H9 (cell line): ENCODE measurements at regions not wholly inside any gene's neighbourhood (a gene's known extent, or its start where the extent isn't known, plus 50 kb on each side); places are given as distances from the start of the nearest gene placed in this dataset.

Source experiments
- DNase-seq: peaks from one replicate; pipeline ENCODE4 v3.0.0-alpha.2; 2017
- H2AFZ ChIP-seq: one replicate; pipeline ENCODE4 v1.6.1; 2013; ENCODE audit warnings: mild to moderate bottlenecking, low read length, control low read depth, moderate library complexity
- H2AK5ac ChIP-seq: 2 replicates; pipeline ENCODE4 v1.6.1; 2013; ENCODE audit warnings: low read length, control low read depth, mixed read lengths; ENCODE audit not compliant: insufficient read length
- H2BK120ac ChIP-seq: one replicate; pipeline ENCODE4 v1.6.1; 2013; ENCODE audit warnings: low read depth, mild to moderate bottlenecking, low read length, control low read depth, inconsistent platforms; ENCODE audit not compliant: poor library complexity, severe bottlenecking
- H2BK12ac ChIP-seq: 2 replicates; pipeline ENCODE4 v1.6.1; 2013; ENCODE audit warnings: low read length, control low read depth, mixed read lengths, low read depth; ENCODE audit not compliant: insufficient read length
- H2BK15ac ChIP-seq: 2 replicates; pipeline ENCODE4 v1.6.1; 2013; ENCODE audit warnings: low read depth, low read length, control low read depth
- H2BK20ac ChIP-seq: one replicate; pipeline ENCODE4 v1.6.1; 2013; ENCODE audit warnings: low read depth, mild to moderate bottlenecking, low read length, control low read depth, inconsistent platforms; ENCODE audit not compliant: poor library complexity, severe bottlenecking
- H2BK5ac ChIP-seq: 2 replicates; pipeline ENCODE4 v1.6.1; 2013; ENCODE audit warnings: low read length, control low read depth, mixed read lengths; ENCODE audit not compliant: insufficient read length
- H3K14ac ChIP-seq: 2 replicates; pipeline ENCODE4 v1.6.1; 2013; ENCODE audit warnings: low read length, control low read depth; ENCODE audit not compliant: insufficient read depth
- H3K18ac ChIP-seq: 2 replicates; pipeline ENCODE4 v1.6.1; 2013; ENCODE audit warnings: low read depth, mild to moderate bottlenecking, mixed read lengths, low read length, control low read depth; ENCODE audit not compliant: insufficient read length
- H3K23ac ChIP-seq: 2 replicates; pipeline ENCODE4 v1.6.1; 2013; ENCODE audit warnings: low read length, control low read depth, mixed read lengths, low read depth; ENCODE audit not compliant: insufficient read length
- H3K23me2 ChIP-seq: 2 replicates; pipeline ENCODE4 v1.6.1; 2013; ENCODE audit warnings: low read depth, mild to moderate bottlenecking, mixed read lengths, low read length, control low read depth; ENCODE audit not compliant: insufficient read length, poor library complexity, severe bottlenecking
- H3K27ac ChIP-seq: 2 replicates; pipeline ENCODE4 v1.5.1; 2013; ENCODE audit warnings: low read length, control low read depth, mixed read lengths, low read depth; ENCODE audit not compliant: insufficient read length
- H3K27me3 ChIP-seq: 2 replicates; pipeline ENCODE4 v1.6.1; 2013; ENCODE audit warnings: low read length, control low read depth, inconsistent platforms; ENCODE audit not compliant: insufficient read depth
- H3K4ac ChIP-seq: 2 replicates; pipeline ENCODE4 v1.6.1; 2013; ENCODE audit warnings: low read depth, mild to moderate bottlenecking, control low read depth, inconsistent platforms, low read length, moderate library complexity
- H3K4me1 ChIP-seq: 2 replicates; pipeline ENCODE4 v1.6.1; 2013; ENCODE audit warnings: low read length, control low read depth, inconsistent platforms; ENCODE audit not compliant: insufficient read depth
- H3K4me2 ChIP-seq: 2 replicates; pipeline ENCODE4 v1.6.1; 2013; ENCODE audit warnings: low read length, control low read depth, mixed read lengths; ENCODE audit not compliant: insufficient read length, insufficient read depth
- H3K56ac ChIP-seq: 2 replicates; pipeline ENCODE4 v1.6.1; 2013; ENCODE audit warnings: low read depth, mild to moderate bottlenecking, mixed read lengths, low read length, control low read depth; ENCODE audit not compliant: insufficient read length
- H3K79me1 ChIP-seq: 2 replicates; pipeline ENCODE4 v1.6.1; 2013; ENCODE audit warnings: low read depth, mild to moderate bottlenecking, moderate library complexity, low read length, control low read depth, inconsistent platforms; ENCODE audit not compliant: insufficient read depth, poor library complexity, severe bottlenecking
- H3K79me2 ChIP-seq: 2 replicates; pipeline ENCODE4 v1.6.1; 2013; ENCODE audit warnings: low read length, control low read depth, inconsistent platforms; ENCODE audit not compliant: insufficient read depth
- H3K9ac ChIP-seq: 2 replicates; pipeline ENCODE4 v1.6.1; 2013; ENCODE audit warnings: low read length, control low read depth, mixed read lengths; ENCODE audit not compliant: insufficient read length; ENCODE audit errors: extremely low read depth
- H3K9me3 ChIP-seq: one replicate; pipeline ENCODE4 v1.6.1; 2013; ENCODE audit warnings: low read depth, low read length, inconsistent platforms; ENCODE audit not compliant: control insufficient read depth
- H3T11ph ChIP-seq: one replicate; pipeline ENCODE4 v1.6.1; 2013; ENCODE audit warnings: mild to moderate bottlenecking, low read length, control low read depth, inconsistent platforms
- H4K20me1 ChIP-seq: one replicate; pipeline ENCODE4 v1.6.1; 2013; ENCODE audit not compliant: control insufficient read depth, insufficient read length, insufficient read depth
- H4K5ac ChIP-seq: 2 replicates; pipeline ENCODE4 v1.6.1; 2013; ENCODE audit warnings: low read depth, mild to moderate bottlenecking, mixed read lengths, low read length, control low read depth; ENCODE audit not compliant: insufficient read length
- H4K8ac ChIP-seq: replicated peaks from 2 replicates; pipeline ENCODE4 v1.6.1; 2013; ENCODE audit warnings: low read length, control low read depth, mixed read lengths, low read depth; ENCODE audit not compliant: insufficient read length
- H4K91ac ChIP-seq: 2 replicates; pipeline ENCODE4 v1.6.1; 2013; ENCODE audit warnings: low read depth, mild to moderate bottlenecking, moderate library complexity, mixed read lengths, low read length, control low read depth; ENCODE audit not compliant: insufficient read length
- H3K27ac Mint-ChIP-seq, 3 experiments: 2 replicates in 2 of 3; 3 replicates in 1 of 3; pipeline ENCODE4 v1.8.0; 2020 to 2021; ENCODE audit warnings: mixed read lengths in 3 of 3, mild to moderate bottlenecking in 1 of 3, moderate library complexity in 1 of 3
- H3K27me3 Mint-ChIP-seq: 2 replicates; pipeline ENCODE4 v1.8.0; 2021; ENCODE audit warnings: low read depth, mild to moderate bottlenecking, moderate library complexity, mixed read lengths
- H3K36me3 Mint-ChIP-seq, 3 experiments: 2 replicates in 2 of 3; 3 replicates in 1 of 3; pipeline ENCODE4 v1.8.0; 2020 to 2021; ENCODE audit warnings: low read depth in 3 of 3, mixed read lengths in 3 of 3; ENCODE audit not compliant: insufficient read depth in 1 of 3
- H3K4me1 Mint-ChIP-seq, 2 experiments: 2 replicates each; pipeline ENCODE4 v1.8.0; 2020; ENCODE audit warnings: mixed read lengths in 2 of 2
- H3K4me3 Mint-ChIP-seq, 2 experiments: 2 replicates in 1 of 2; 3 replicates in 1 of 2; pipeline ENCODE4 v1.8.0; 2020 to 2021; ENCODE audit warnings: mild to moderate bottlenecking in 2 of 2, mixed read lengths in 2 of 2, moderate library complexity in 1 of 2
- H3K9me3 Mint-ChIP-seq, 2 experiments: 2 replicates in 1 of 2; 3 replicates in 1 of 2; pipeline ENCODE4 v1.8.0; 2020; ENCODE audit warnings: mild to moderate bottlenecking in 2 of 2, mixed read lengths in 2 of 2, moderate library complexity in 1 of 2
- WGBS: extraction: QIAGEN DNeasy Blood & Tissue Kit; methylation state at CpG from one replicate; pipeline ENCODE4 v1.1.7; 2013; ENCODE audit warnings: missing lambda C conversion rate, low lambda C conversion rate, mixed read lengths; ENCODE audit not compliant: insufficient read length; ENCODE audit errors: extremely low coverage; 5-methylcytosine and 5-hydroxymethylcytosine counted together
- TF ChIP-seq, protein P1 (sequence below): fragments of 200-600 bp; sonication (generic); conservative IDR thresholded peaks from 3 replicates; pipeline ENCODE4 v1.8.0; 2021; ENCODE audit warnings: antibody characterized with exemption, mild to moderate bottlenecking

DNA sequence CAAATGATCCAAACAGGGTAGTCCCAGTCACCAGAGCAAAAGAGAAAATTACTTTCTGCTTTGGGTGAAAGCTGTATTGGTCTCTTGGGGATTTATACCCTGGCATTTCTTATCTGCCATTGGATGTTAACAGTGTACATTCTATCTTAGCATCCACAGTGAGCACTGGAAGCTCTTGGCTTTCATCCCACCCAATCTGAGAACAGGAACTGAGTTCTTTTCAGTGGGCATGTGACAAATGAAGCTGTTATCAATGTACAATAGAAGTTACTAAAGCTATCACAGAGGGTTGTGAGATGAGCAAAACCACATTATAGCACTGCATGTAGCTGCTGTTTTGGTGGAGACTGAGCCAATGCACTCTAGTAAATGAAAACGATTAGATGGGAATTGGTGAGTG is 300.7 kb downstream of the TUSC7 start:
- Histone ChIP-seq H2BK20ac (no peak overlapping the region), H4K5ac (no peak overlapping the region), H2BK120ac (no peak overlapping the region), H2AFZ (no peak overlapping the region), H3K23me2 (no peaks in the 10 kb centered on the region), H3K18ac (no peak overlapping the region), H3K79me2 (no peaks in the 10 kb centered on the region), H3K9me3 (no peaks in the 10 kb centered on the region), H2AK5ac (no peak overlapping the region), H4K91ac (no peak overlapping the region), H3K56ac (no peak overlapping the region), H3K27ac (no peak overlapping the region), H2BK15ac (no peak overlapping the region), H3K79me1 (no peaks in the 10 kb centered on the region), H3K14ac (no peak overlapping the region), H3K27me3 (no peaks in the 10 kb centered on the region), H3K9ac (no peak overlapping the region), H3K4me1 (no peaks in the 10 kb centered on the region), H3K4me2 (no peak overlapping the region), H3T11ph (no peak overlapping the region), H2BK12ac (no peak overlapping the region), H3K4ac (no peak overlapping the region), H3K23ac (no peak overlapping the region), H2BK5ac (no peak overlapping the region), H4K20me1 (no peaks in the 10 kb centered on the region), H4K8ac (no peak overlapping the region)
- Mint-ChIP-seq H3K4me1 (peaks cover under 1 to 4% of the 10 kb centered on the region in 2 experiments; a peak in 1 of 4 replicates), H3K36me3 (no peaks in the 10 kb centered on the region), H3K27ac (no peak overlapping the region), H3K4me3 (no peak overlapping the region), H3K9me3 (no peaks in the 10 kb centered on the region), H3K27me3 (no peaks in the 10 kb centered on the region)
- DNase-seq: no peak
- TF ChIP-seq, protein P1, sequence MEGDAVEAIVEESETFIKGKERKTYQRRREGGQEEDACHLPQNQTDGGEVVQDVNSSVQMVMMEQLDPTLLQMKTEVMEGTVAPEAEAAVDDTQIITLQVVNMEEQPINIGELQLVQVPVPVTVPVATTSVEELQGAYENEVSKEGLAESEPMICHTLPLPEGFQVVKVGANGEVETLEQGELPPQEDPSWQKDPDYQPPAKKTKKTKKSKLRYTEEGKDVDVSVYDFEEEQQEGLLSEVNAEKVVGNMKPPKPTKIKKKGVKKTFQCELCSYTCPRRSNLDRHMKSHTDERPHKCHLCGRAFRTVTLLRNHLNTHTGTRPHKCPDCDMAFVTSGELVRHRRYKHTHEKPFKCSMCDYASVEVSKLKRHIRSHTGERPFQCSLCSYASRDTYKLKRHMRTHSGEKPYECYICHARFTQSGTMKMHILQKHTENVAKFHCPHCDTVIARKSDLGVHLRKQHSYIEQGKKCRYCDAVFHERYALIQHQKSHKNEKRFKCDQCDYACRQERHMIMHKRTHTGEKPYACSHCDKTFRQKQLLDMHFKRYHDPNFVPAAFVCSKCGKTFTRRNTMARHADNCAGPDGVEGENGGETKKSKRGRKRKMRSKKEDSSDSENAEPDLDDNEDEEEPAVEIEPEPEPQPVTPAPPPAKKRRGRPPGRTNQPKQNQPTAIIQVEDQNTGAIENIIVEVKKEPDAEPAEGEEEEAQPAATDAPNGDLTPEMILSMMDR: no peak
- WGBS: no CpG with 5 or more reads among the region's 1 CpG
